GM19025 (cell line): ENCODE measurements at regions not wholly inside any gene's neighbourhood (a gene's known extent, or its start where the extent isn't known, plus 50 kb on each side); places are given as distances from the start of the nearest gene placed in this dataset.

Experiments
- ATAC-seq: cut with Tn5 transposase; IDR thresholded peaks from one replicate; pipeline ENCODE4 v1.9.1; 2021; ENCODE audit warnings: mild to moderate bottlenecking, low read depth, moderate library complexity; ENCODE audit not compliant: unreplicated experiment

- no peak for ATAC-seq
Measured at GRCh38 chr16:86015606-86016005, 116.6 kb downstream of the IRF8 start.

DNA sequence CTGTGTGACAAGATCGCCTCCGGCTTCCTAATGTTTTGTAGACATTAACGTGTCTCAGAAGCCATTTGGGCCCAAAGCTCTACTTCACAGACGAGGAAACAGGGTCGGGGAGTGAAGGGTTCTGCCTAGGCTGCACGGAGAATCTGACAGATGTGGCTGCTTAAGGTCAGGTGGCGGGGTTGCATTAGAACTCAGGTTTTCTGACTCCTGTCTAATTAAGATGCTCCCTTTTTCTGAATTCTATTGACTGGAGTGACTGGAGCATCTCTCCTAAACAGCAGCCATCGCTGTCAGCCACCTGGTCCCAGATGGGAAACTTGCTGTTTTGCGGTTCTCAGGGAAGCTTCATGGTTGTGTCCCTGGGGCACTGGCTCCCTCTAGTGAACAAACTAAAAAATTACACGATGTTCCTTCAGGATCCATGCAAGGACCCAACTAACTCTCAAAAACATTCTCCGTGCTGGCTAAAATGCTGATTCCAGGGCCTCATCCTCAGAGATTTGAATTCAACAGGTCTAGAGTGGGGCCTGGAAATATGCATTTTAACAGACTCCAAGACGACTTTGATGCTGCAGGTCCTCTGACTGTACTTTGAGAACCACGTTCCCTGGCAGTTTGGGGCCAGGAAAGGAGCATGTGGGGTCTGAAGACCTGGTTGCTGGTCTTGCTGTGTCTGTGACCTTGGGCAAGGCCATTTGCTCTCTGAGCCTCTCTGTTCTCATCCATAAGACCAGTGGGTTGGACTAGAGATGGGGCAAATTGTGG lies 117.4 kb downstream of the IRF8 start:
- ATAC-seq, result no peak

DNA sequence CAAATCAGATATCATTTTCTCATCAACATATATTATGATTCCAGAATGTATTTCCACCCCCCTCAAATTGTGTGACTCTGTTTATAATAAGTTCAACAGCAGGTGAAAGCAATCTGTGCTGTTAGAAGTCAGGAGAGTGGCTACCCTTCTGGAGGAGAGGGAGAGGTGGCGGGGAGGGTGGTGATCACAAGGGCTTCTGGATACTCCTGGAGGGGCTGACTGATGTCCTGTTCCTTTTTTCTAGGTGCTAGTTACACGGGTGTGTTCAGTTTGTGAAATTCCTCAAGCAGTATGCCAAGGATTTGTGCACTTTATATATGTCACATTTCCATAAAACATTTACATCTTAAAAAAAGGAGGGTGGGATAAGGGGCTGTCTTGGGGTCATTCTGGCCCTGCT lies 119.1 kb downstream of the IRF8 start:
- ATAC-seq, result no peak

DNA sequence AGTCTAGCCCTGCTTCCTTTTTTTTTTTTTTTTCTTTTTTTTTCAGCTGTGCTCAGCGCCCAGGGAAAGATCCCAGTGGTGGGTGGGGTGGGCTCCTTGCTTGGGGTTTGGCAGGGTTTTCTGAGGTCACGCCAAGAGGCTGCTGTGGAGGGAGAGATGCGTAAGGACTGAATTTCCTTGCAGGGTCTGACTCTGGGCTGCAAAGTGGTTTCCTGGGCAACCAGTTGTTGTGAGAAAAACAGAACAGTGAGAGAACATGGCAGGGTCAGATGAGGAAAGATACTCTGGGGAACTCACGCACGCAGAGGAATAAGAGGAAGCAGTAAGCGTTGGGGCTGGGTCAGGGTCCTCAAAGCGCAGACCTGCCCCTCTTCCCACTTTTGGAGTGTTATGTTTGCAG lies 119.5 kb downstream of the IRF8 start:
- no peak for ATAC-seq

DNA sequence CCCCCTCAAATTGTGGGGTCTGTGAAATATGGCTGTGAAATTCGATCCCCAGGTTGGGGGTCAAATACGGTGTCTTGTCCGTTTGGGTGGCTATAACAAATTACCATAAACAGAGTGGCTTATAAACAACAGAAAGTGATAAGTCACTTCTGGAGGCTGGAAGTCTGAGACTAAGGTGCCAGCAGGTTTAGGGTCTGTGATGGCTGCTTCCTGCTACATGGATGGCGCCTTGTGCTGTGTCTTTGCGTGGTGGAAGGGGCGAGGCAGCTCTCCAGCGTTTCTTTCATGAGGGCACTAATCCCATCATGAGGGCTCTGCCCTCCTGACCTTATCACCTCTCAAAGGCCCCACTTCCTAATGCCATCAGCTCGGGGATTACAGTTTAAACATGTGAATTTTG lies 120.0 kb downstream of the IRF8 start:
- no peak for ATAC-seq

DNA sequence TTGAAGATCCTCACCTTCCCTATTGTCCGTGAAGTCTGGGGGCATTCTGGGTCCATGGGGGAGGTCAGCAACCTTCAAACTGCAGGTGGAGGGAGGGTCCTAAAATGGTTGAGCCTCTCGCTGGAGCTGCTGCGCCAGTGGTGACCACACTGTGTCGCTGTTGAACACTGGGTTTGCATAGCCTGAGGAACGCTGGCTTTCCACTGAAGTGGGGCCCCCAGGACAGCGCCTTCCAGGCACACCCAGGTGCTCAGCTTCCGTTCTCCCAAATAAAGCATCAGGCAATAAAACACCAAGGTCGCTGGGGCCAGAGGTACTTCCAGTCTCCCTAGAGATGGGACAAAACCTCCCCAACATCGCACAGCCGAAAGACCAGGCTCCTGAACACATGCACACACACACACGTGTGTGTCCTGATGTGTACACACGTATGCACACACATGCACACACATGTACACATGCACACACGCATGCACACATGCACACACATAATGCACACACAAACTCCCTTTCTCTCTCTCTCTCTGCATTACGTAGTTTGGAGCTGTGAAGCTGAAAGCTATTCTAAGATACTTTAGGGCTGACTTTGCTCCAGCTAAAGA lies 120.6 kb downstream of the IRF8 start:
- no peak for ATAC-seq

- ATAC-seq, result no peak
Measured at GRCh38 chr16:86020971-86021370, 122.0 kb downstream of the IRF8 start.

- ATAC-seq, result no peak
Measured at GRCh38 chr16:86022381-86022960, 123.5 kb downstream of the IRF8 start.

DNA sequence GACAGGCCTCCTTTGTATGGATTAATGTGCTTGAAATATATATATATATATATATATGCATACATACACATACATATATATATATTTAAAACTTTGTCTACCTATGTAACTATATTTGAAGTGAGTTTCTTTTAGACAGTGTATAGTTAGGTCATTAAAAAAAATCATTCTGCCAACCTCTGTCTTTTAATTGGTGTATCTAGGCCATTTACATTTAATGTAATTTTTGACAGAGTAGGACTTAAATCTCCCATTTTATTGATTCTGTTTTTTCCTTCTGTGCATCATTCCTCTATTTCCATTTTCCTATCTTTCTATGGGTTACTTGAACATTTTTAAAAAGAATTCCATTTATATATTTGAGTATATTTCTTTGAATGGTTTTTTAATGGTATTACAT lies 125.2 kb downstream of the IRF8 start:
- ATAC-seq, result no peak

GRCh38 chr16:86025706-86026105 lies 126.7 kb downstream of the IRF8 start:
- ATAC-seq, result no peak

GRCh38 chr16:86026171-86026910 lies 127.4 kb downstream of the IRF8 start:
- ATAC-seq, result no peak

- no peak for ATAC-seq
Measured at GRCh38 chr16:86026916-86027315, 128.0 kb downstream of the IRF8 start.

DNA sequence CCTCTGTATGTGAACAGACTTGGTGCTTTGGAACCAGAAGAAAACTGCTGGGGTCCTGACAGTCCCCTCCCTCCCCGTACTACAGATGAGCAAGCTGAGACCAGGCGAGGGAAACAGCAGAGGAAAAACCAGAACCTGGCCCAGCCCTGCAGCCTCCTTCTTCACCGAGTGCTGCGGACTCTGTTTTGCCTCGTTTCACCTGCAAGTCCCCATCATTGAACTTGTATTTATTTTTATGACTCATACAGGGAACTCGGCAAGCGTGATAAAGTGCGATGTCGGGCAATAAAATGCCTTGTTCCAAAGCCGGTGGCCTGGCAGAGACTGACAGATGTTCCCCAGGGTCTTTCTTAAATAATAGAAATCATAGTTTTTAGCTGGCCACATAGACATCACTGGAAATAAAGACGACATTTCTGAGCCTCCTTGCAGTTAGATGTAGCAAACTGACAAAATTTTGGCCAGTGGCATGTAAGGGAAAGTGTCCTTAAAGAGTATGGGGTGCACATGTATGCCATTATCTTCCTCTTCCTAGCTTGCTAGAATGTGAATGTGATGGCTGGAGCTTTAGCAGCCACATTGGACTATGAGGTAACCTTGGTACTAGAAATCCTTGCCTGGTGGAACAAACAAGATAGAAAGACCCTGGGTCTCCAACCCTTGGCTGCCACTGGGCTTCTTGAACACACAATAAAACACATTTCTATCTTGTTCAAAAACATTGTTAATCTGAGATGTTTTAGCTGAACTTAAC lies 128.6 kb downstream of the IRF8 start:
- ATAC-seq, result no peak

- ATAC-seq, result no peak
Measured at GRCh38 chr16:86029131-86029741, 130.3 kb downstream of the IRF8 start.

GRCh38 chr16:86030116-86030515 lies 131.2 kb downstream of the IRF8 start:
- no peak for ATAC-seq

DNA sequence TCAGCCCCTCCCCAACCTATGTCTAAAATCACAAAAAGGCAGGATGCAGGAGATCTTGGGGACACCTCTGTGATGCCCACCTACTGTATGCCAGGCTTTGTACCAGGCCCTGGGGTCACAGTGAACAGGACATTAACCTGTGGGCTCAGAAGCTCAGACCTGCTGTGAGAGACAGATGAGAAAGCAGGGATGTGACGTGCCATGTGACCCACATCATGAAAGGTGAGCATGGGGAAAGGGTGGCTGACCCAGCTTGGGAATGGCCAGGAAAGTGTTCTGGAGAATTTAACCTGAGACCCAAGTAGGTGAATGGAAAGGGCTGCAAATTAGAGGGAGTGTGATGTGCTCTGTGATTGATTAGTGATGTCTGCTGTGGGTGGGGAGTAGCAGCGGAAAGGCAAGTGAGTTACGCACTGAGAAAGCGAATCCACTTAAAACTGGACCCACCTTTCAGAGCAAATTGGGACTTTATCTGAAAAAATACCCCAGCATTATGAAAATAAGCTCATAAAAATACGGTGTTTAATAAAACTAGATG lies 132.2 kb downstream of the IRF8 start:
- no peak for ATAC-seq

GRCh38 chr16:86033016-86033474 lies 134.1 kb downstream of the IRF8 start:
- ATAC-seq, result no peak

- no peak for ATAC-seq
Measured at GRCh38 chr16:86033971-86034370, 135.0 kb downstream of the IRF8 start.

DNA sequence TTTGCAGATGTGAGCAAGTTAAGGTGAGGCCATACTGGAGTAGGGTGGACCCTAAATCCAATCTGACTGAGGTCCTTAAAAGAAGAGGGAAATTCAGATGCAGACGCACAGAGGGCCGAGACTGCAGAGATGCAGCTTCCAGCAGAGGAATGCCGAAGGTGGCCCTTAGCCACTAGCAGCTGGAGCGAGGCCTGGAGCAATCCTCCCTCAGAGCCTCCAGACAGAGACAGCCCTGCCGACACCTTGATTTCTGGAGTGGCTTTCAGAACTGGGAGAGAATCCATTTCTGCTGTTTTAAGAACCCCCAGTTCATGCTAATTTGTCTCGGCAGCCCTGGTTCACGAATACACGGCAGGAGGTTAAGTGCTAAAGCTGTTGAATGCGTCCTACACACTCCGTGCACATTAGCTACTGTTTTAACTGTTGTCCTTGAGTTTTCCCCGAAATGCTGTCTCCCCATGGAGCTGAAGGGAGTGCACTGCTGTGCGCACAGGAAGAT lies 135.5 kb downstream of the IRF8 start:
- ATAC-seq, result no peak

- no peak for ATAC-seq
Measured at GRCh38 chr16:86035906-86036305, 136.9 kb downstream of the IRF8 start.
